Renal cortical epithelial cell (primary cell): ENCODE measurements at regions not wholly inside any gene's neighbourhood (a gene's known extent, or its start where the extent isn't known, plus 50 kb on each side); places are given as distances from the start of the nearest gene placed in this dataset.

Experiments
- DNase-seq: peaks from one replicate; pipeline ENCODE4 v3.0.0-alpha.2; 2011; ENCODE audit warnings: low read depth

GRCh38 chr16:85454171-85454872, 158.8 kb upstream of the GSE1 start:
- DNase-seq = no peak

- DNase-seq = no peak
Measured at GRCh38 chr16:85455534-85455933, 157.6 kb upstream of the GSE1 start.

GRCh38 chr16:85457366-85457765, 155.8 kb upstream of the GSE1 start:
- no peak for DNase-seq

- DNase-seq = no peak
Measured at GRCh38 chr16:85458968-85459367, 154.2 kb upstream of the GSE1 start.

- no peak for DNase-seq
Measured at GRCh38 chr16:85459529-85460251, 153.4 kb upstream of the GSE1 start.

GRCh38 chr16:85460252-85461021, 152.7 kb upstream of the GSE1 start:
- DNase-seq = no peak

GRCh38 chr16:85461022-85461813, 151.9 kb upstream of the GSE1 start:
- DNase-seq = peak; percentile 13

- no peak for DNase-seq
Measured at GRCh38 chr16:85461814-85462713, 151.1 kb upstream of the GSE1 start.

- no peak for DNase-seq
Measured at GRCh38 chr16:85462714-85463611, 150.2 kb upstream of the GSE1 start.

GRCh38 chr16:85463672-85464382, 149.3 kb upstream of the GSE1 start:
- no peak for DNase-seq

- DNase-seq = no peak
Measured at GRCh38 chr16:85464383-85465305, 148.5 kb upstream of the GSE1 start.

- DNase-seq = no peak
Measured at GRCh38 chr16:85465328-85466303, 147.5 kb upstream of the GSE1 start.

GRCh38 chr16:85466304-85466700, 146.8 kb upstream of the GSE1 start:
- no peak for DNase-seq

GRCh38 chr16:85466989-85467388, 146.1 kb upstream of the GSE1 start:
- DNase-seq = no peak

GRCh38 chr16:85469929-85470590, 143.1 kb upstream of the GSE1 start:
- no peak for DNase-seq

- no peak for DNase-seq
Measured at GRCh38 chr16:85470873-85471272, 142.2 kb upstream of the GSE1 start.
